RWPE1 (cell line): ENCODE measurements at regions not wholly inside any gene's neighbourhood (a gene's known extent, or its start where the extent isn't known, plus 50 kb on each side); places are given as distances from the start of the nearest gene placed in this dataset.

ENCODE experiments used
- CTCF ChIA-PET: fragments of 350-600 bp; sonication (Branson Sonifier 250); formaldehyde crosslinking; extraction: SDS; loops from one replicate; lab custom pipeline; 2021; lab: Yijun Ruan, JAX
- POLR2A ChIA-PET: fragments of 400-600 bp; formaldehyde crosslinking; extraction: SDS; loops from one replicate; lab custom pipeline; 2020; ENCODE audit warnings: antibody characterized with exemption; ENCODE audit not compliant: low non-redundant PET; lab: Yijun Ruan, JAX
- DNase-seq: peaks from one replicate; pipeline ENCODE4 v3.0.0; 2012; ENCODE audit warnings: low spot score
- H3K27ac ChIP-seq: fragments of 450-650 bp; 2 replicates; pipeline ENCODE4 v1.5.1; 2017
- TF ChIP-seq, protein P1 (sequence below): fragments of 450-650 bp; conservative IDR thresholded peaks from 2 replicates; pipeline ENCODE4 v1.5.1; 2017; ENCODE audit warnings: low read depth, mild to moderate bottlenecking

DNA sequence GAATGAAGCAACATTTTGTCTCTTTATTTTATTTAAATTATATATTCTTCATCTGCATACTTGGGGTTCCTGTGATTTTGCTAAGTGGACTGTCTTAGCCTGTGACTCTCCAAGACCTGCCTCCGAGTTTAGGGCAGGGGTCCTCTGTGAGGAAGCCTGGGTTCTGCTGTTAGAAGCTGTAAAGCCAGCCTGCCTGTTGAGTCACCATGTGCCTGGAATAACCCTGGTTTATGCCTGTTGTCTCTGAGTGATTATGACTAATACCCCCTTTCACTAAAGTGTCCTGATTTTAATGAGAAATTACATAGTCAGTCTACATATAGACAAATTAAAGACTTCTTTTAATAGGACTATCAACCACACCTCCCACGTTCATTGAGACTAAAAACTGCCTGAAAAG lies 369.1 kb downstream of the ZNF521 start:
- DNase-seq = no peak
- ChIA-PET CTCF (no interaction called here), POLR2A (no interaction called here)
- TF ChIP-seq, protein P1, sequence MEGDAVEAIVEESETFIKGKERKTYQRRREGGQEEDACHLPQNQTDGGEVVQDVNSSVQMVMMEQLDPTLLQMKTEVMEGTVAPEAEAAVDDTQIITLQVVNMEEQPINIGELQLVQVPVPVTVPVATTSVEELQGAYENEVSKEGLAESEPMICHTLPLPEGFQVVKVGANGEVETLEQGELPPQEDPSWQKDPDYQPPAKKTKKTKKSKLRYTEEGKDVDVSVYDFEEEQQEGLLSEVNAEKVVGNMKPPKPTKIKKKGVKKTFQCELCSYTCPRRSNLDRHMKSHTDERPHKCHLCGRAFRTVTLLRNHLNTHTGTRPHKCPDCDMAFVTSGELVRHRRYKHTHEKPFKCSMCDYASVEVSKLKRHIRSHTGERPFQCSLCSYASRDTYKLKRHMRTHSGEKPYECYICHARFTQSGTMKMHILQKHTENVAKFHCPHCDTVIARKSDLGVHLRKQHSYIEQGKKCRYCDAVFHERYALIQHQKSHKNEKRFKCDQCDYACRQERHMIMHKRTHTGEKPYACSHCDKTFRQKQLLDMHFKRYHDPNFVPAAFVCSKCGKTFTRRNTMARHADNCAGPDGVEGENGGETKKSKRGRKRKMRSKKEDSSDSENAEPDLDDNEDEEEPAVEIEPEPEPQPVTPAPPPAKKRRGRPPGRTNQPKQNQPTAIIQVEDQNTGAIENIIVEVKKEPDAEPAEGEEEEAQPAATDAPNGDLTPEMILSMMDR = no peak
- H3K27ac ChIP-seq = no peak overlapping the region

DNA sequence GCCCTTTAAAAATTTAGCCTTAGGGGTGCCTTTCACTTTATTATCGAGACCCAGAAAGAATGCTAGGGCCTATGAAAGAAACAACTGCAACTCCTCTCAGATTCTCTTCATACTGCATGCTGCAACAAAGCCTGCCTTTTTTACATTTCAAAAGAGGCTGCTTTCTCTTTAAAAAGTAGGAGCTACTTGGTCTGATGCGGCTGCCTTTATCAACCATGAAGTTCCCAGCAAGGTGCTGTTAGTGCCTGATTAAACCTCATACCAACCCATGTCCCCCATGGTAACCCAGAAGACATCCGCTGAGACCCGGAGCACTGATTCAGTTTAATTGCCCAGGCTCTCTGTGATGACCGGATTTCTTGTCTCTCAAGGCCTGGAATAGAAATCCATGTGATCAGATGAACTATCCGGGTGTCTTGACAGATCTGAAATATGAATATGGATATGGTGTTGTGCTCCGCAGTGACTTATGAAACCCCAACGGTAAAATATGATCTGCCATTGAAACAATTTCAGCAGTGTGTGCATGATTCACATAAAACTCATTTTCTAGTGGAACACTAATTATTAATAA lies 368.3 kb downstream of the ZNF521 start:
- H3K27ac ChIP-seq = no peak overlapping the region
- ChIA-PET CTCF (no interaction called here), POLR2A (no interaction called here)
- no peak for DNase-seq
- TF ChIP-seq, protein P1 = no peak

DNA sequence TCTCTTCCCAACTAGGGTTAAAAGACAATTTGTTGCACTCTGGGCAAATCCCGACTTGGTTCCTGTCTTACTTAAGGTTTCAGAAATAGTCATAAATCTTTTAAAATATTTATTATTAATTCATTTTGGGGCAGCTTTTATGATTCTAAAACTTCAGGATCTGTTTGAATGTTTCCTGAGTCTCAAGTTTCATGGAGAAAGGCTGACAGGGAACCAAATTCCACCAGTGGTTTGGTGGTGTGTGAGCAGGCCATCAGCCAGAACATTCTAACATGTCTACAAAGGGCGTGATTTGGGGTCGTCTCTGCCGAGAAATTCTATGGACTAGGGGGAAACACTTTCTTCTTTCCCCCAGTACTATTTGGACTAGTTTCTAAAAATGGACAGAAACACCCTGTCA lies 366.4 kb downstream of the ZNF521 start:
- no peak for DNase-seq
- no peak overlapping the region for H3K27ac ChIP-seq
- TF ChIP-seq, protein P1 = no peak
- ChIA-PET POLR2A (no interaction called here), CTCF (no interaction called here)

DNA sequence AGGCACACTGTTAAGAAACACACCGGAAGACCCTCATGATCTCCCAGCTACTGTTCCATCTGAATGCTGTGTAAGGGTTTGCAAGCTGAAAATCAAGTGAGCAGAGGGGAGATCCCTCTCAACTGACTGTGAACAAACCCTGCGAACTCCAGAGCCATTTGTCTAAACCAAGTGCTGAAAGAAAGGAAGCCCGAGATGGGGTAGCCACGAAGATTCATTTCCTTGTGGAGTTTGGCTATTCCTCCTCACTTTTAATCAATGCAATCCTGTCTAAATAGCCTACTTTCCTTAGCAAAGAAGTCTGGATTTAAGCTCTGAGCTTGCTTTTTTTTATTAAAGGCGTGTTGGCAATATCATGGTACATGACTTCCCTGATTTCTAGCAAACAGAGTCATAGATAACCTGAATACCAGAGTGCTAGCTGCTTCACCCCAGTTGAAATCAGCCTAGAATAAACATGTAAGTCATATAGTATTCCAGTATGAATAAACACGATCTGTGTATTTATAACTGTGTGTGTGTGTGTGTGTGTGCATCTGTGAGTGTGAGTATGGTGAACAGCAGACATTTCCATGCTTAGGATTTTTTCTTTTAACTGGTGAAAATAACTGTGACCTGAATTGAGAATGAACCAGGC lies 365.2 kb downstream of the ZNF521 start:
- DNase-seq = no peak
- POLR2A ChIA-PET = no interaction called here
- TF ChIP-seq, protein P1 = no peak
- CTCF ChIA-PET = no interaction called here
- H3K27ac ChIP-seq = no peak overlapping the region

DNA sequence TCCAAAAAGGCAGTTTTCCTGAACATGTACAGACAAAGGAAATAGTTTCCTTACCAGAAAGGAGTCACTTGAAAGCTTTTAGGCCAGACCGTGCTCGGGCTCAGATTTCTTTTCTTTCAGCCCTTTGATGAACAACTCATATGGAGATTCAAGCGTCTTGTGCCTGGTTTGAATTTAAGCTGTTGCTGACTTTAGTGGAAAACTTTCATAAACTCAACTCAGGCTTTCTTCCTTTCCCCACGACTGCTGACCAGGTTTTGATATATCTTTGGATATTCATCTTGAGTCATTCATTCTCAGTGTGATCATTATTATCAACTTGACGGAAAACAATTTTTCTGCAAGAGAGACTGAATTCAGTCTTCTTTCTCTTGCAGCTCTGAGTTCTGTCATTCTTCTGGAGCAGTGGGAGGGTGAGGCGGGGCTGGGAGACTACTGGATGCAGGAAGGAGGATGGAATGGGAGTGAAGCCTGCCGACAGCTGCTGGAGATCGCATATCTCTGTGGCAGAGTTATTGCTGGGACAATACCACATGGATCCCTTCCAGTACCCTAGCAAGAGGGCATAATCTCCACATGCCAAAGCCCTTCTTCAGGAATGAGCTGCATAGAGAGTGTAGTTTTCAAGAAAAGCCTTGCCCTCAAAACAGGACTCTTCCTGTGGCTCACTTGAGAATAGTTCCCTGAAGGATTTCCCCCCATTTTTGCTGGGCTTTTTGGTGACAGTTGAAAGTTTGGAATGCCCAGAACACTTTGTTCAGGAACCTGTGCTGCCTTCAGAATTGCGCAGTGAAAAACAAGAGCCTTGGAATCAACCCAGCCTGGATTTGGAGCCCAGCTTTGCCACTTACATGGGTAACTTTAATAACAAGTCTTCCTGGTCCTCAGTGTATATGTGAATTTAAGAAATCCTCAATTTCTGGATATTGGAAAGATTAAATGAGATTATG lies 364.4 kb downstream of the ZNF521 start:
- POLR2A ChIA-PET = no interaction called here
- CTCF ChIA-PET = no interaction called here
- no peak overlapping the region for H3K27ac ChIP-seq
- TF ChIP-seq, protein P1 = no peak
- no peak for DNase-seq

DNA sequence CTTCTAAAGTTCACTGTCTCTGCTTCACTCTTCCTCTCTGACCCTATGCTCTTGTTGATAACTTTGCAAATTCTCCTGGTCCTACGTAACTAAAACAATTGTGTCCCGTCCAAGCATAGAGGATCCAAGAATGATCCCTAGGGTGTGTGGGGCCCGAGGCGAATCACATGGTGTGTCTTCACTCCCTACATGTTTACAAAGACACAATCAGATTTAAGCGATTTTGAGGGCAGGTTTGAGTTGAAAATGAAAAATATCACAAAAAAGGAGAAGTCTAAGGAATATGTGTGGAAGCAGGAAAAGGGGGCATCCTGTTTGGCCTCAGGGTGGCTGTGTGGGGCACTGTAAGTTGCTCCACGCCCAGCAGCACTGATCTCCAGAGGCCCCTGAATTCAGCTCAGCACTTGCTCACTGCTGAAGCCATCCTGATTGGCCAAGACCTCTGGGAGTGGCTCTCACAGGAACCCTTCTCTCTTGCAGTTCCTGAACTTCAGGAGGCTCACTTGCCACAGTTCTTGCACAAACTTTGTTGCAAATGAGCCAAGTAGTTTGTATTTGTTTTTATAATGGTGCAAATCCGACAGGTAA lies 363.6 kb downstream of the ZNF521 start:
- ChIA-PET CTCF (no interaction called here), POLR2A (no interaction called here)
- DNase-seq = no peak
- TF ChIP-seq, protein P1 = no peak
- no peak overlapping the region for H3K27ac ChIP-seq
